ENCODE measurements at regions not wholly inside any gene's neighbourhood (a gene's known extent, or its start where the extent isn't known, plus 50 kb on each side); places are given as distances from the start of the nearest gene placed in this dataset.

DNA sequence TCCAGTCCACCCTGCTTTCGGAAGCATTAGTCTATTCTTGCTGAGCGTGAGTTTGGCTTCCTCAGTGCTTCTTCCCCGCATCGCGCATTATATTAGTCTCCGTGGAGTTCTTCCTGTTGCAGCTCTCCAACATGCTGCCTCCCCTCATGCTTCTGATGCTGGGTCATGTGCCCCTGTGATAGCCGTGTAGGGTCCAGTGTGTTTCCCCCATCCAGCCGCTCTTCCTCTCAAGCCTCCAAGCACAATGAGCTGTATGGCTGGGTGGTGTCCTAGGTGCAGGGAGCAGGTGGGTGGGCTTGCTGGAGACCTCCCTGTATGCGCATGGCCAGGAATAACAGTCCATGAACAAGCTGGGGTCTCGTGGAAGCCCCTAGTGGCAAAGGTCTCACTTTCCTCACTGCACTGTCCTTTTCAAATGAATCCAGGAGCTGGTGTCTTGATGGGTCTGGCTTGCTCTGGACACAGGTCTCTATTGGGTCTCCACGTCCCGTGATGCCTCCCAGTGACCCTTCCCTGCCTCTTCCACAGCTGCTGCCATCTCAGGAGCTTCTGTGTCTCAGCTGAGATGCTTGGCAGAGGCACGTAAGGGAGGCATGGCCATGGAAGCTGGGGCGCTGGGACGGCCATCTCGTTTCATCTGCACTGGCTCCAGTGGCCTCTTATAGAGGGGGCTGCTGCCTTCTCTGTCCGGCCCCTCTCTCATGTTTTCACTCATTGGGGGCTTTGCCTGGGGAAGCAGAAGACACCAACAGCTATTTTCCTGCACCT lies 54.8 kb upstream of the HDAC4 start:
- TF ChIP-seq, protein P1, sequence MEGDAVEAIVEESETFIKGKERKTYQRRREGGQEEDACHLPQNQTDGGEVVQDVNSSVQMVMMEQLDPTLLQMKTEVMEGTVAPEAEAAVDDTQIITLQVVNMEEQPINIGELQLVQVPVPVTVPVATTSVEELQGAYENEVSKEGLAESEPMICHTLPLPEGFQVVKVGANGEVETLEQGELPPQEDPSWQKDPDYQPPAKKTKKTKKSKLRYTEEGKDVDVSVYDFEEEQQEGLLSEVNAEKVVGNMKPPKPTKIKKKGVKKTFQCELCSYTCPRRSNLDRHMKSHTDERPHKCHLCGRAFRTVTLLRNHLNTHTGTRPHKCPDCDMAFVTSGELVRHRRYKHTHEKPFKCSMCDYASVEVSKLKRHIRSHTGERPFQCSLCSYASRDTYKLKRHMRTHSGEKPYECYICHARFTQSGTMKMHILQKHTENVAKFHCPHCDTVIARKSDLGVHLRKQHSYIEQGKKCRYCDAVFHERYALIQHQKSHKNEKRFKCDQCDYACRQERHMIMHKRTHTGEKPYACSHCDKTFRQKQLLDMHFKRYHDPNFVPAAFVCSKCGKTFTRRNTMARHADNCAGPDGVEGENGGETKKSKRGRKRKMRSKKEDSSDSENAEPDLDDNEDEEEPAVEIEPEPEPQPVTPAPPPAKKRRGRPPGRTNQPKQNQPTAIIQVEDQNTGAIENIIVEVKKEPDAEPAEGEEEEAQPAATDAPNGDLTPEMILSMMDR (IDR thresholded peaks at IDR 0.05; ENCODE audit: low read depth, low read length) = no peak
- H3K4me3 ChIP-seq (ENCODE audit: low read depth, low read length) = no peak overlapping the region

GRCh38 chr2:239454507-239454906 lies 53.7 kb upstream of the HDAC4 start:
- TF ChIP-seq, protein P1 (IDR thresholded peaks at IDR 0.05; ENCODE audit: low read depth, low read length) = no peak
- H3K4me3 ChIP-seq (ENCODE audit: low read depth, low read length) = no peak overlapping the region

All from WI38 (cell line).